ENCODE measurements at regions not wholly inside any gene's neighbourhood (a gene's known extent, or its start where the extent isn't known, plus 50 kb on each side); places are given as distances from the start of the nearest gene placed in this dataset.

DNA sequence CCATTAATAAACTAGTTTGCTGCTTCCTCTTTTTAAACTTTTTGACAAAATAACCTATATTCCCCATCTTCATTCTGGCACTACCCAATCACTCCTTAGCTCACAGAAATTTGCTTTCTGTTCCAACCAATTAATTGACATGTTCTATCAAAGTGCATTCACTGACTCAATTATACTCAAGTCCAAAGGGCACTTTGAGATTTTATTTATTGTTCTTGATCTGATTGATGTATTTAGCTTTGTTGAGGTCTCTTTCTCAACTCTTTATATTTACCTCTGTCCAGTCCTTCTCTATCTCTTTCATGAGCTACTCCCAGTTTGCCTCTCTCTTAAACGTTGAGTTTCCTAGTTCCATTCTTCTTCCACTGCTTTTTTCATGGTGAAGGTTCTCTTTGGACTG is 104.4 kb upstream of the TENT5A start:
- DNase-seq = no peak

GRCh38 chr6:81854474-81854873 is 102.0 kb upstream of the TENT5A start:
- no peak for DNase-seq

GRCh38 chr6:81853975-81854374 is 101.5 kb upstream of the TENT5A start:
- no peak for DNase-seq

- no peak for DNase-seq
Observed at GRCh38 chr6:81849248-81849647, 96.8 kb upstream of the TENT5A start.

GRCh38 chr6:81847866-81848265 is 95.4 kb upstream of the TENT5A start:
- no peak for DNase-seq

GRCh38 chr6:81844686-81845085 is 92.2 kb upstream of the TENT5A start:
- DNase-seq = no peak

- DNase-seq = no peak
Observed at GRCh38 chr6:81843302-81843701, 90.8 kb upstream of the TENT5A start.

- no peak for DNase-seq
Observed at GRCh38 chr6:81842254-81842653, 89.8 kb upstream of the TENT5A start.

- DNase-seq = no peak
Observed at GRCh38 chr6:81838724-81839426, 86.4 kb upstream of the TENT5A start.

DNA sequence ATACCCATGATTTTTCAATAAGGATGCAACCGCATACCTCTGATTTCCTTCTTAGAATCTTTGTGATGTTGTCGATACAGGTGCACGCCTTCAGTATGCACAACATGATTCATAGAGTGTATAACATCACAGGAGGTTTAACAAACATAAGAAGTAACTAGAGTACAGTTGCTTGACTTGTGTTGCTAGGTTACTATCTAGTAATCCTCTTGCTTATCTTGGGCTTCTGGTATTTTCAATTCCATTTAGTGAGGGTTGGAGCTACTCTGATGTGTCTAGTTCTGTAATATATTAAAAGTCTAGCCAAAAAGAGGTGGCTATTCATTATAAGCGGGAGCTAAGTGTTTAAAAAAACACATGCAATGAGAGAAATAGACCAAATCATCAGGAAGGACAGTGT is 85.5 kb upstream of the TENT5A start:
- DNase-seq = no peak

- no peak for DNase-seq
Observed at GRCh38 chr6:81834141-81834681, 81.7 kb upstream of the TENT5A start.

DNA sequence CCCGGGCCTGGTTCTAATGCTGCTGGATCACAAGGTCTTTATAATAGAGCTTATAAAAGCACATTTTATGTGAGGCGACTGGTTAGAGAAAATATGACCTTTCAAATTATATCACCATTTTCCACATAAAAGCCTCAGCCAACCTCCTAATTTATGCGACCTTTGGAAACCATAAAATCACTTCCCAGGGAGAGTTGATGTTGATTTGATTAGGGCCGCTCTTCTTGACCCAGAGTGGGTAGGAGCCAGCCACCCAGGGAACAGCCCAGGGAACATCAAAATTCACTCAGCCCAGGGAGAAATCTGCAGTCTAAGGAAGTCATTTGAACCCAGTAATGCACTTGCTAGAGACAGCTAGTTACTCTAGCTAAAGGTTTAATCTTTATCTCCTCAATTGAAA is 79.8 kb upstream of the TENT5A start:
- no peak for DNase-seq

DNA sequence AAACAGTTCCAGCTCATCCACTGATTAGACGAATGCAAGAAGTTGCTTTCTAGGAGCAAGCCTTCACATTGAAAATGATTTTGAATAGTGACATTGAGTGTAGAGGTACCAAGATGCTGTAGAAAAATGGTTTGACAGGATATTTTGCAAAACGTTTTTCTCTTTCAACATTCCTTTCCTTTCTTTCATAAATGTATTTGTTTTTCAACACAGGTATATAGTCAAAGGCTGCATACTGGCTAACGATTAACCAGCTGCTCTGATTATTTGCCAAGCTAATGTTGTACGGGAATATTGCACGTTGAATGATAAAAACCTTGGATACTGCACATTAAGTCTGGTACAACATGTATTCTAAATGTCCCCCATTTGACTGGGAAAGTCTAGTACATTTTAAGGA is 78.8 kb upstream of the TENT5A start:
- DNase-seq = no peak

DNA sequence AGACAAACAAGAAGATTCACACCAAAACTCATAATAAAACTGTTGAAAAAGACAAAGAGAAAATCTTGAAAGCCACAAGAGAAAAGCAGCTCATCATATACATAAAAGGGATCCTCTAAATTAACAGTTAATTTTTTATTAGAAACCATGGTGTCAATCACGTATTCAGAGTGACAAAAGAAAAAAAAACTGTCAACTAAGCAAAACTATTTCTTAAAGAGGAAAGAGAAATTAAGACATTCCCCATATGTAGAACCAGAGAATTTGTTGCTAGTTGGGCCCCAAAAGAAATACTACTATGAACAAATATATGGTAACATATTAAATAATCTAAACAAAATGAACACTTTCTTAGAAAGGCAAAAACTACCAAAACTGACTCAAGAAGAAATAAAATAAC is 74.3 kb upstream of the TENT5A start:
- DNase-seq = no peak

- DNase-seq = no peak
Observed at GRCh38 chr6:81822568-81822967, 70.1 kb upstream of the TENT5A start.

GRCh38 chr6:81821449-81821848 is 69.0 kb upstream of the TENT5A start:
- DNase-seq = no peak

DNA sequence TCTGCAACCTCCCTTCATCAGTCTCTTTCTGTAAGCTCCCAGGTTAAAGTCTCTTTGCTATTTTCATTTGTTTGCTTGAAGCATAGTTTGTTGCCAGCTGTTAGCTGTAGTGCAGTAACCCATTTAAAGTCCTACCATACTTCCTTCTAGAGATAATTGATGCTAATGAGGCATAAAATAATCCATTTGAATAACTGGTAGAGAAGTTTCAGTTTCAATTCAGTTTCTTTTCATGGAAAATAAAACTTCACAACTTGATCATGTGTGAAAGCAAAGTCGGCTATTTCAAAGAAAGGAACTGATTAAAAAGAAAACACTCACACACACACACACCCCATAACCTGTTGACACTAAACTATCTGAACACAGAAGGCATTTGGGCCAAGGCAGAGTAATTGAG is 68.5 kb upstream of the TENT5A start:
- DNase-seq = no peak

- no peak for DNase-seq
Observed at GRCh38 chr6:81820422-81820821, 67.9 kb upstream of the TENT5A start.

GRCh38 chr6:81819767-81820166 is 67.3 kb upstream of the TENT5A start:
- DNase-seq = no peak

- no peak for DNase-seq
Observed at GRCh38 chr6:81818901-81819361, 66.5 kb upstream of the TENT5A start.

- DNase-seq = no peak
Observed at GRCh38 chr6:81816380-81816779, 63.9 kb upstream of the TENT5A start.

- DNase-seq = no peak
Observed at GRCh38 chr6:81814370-81815076, 62.0 kb upstream of the TENT5A start.

DNA sequence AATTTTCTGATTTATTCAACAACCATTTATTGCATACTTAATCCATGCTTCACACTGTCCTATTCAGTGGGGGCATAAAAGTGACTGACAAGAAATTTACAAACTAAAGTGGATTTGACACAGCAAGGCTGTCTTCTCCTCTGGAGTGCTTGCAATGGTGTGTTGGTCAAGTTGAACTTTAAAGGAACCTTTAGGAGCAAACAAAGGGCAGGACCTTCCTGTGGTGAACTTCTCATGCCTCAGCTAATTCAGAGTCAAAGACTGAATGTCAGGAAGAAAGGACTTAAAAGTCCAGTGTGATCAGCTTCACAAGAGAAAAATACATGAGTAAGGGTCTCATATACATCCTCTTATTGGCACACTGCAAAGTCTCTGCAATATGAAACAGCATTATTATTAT is 60.8 kb upstream of the TENT5A start:
- no peak for DNase-seq

DNA sequence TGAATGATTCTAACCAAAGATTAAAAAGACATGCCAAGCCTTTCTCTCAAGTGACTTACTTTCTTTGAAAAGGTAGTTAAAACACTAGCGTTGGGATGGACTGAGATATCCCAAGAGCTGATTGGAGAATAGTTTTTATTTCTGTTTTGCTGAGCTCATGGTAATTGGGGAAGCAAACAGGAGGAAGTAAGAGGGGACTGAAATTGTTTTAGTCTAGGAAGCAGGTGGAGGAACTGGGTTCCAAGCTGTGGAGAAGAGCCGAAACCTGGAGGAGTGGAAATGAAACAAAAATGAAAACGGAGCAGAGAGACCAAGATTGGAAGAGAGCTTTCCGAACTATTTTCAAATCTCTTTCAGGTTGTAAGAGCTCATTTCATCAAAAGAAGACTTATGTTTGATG is 59.9 kb upstream of the TENT5A start:
- DNase-seq = no peak

All from NCI-H1930 (cell line).